ENCODE measurements at regions not wholly inside any gene's neighbourhood (a gene's known extent, or its start where the extent isn't known, plus 50 kb on each side); places are given as distances from the start of the nearest gene placed in this dataset.

DNA sequence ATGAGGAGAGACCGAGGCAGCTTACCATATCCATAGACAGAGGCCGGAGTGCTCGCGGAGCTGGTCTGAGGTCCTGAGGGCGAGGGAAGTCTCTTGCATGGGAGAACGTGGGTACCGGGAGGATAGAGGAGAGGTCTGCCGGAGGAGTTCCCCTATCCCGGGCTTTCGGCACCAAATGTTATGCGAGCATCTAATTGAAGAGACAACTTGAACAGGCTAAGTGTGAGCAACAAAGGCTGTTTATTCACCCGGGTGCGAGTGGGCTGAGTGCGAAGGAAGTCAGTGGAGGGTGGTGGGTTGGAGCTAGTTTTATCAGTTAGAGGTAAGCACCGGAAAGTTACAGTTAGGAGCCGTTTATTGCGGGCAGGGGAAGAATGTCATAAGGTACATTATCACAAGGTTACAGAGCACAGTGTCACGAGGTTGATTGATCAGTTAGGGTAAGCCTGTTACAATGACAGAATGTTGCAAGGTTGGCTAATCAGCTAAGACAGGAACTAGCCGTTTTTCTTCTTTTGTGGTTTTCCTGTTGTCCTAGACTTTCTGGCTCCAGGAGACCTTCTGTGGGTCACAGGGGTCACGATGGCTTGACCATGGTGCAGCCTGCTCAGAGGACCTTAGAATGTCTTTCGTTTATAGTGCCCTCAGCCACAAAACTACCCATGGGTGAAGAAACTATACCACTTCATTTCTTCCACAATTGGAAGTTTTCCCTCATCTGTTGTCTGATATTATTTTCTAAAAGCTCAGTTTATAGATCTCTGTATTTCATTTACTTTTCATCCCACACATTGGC lies 746.0 kb upstream of the ADGRB3 start (continued):
- TF ChIP-seq, protein P1, sequence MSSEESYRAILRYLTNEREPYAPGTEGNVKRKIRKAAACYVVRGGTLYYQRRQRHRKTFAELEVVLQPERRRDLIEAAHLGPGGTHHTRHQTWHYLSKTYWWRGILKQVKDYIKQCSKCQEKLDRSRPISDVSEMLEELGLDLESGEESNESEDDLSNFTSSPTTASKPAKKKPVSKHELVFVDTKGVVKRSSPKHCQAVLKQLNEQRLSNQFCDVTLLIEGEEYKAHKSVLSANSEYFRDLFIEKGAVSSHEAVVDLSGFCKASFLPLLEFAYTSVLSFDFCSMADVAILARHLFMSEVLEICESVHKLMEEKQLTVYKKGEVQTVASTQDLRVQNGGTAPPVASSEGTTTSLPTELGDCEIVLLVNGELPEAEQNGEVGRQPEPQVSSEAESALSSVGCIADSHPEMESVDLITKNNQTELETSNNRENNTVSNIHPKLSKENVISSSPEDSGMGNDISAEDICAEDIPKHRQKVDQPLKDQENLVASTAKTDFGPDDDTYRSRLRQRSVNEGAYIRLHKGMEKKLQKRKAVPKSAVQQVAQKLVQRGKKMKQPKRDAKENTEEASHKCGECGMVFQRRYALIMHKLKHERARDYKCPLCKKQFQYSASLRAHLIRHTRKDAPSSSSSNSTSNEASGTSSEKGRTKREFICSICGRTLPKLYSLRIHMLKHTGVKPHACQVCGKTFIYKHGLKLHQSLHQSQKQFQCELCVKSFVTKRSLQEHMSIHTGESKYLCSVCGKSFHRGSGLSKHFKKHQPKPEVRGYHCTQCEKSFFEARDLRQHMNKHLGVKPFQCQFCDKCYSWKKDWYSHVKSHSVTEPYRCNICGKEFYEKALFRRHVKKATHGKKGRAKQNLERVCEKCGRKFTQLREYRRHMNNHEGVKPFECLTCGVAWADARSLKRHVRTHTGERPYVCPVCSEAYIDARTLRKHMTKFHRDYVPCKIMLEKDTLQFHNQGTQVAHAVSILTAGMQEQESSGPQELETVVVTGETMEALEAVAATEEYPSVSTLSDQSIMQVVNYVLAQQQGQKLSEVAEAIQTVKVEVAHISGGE (CRISPR knock-in tag; IDR thresholded peaks at IDR 0.05), result peak in 1 of 3 experiments; percentile 62; a peak in 2 of 6 replicates
- TF ChIP-seq, protein P2, sequence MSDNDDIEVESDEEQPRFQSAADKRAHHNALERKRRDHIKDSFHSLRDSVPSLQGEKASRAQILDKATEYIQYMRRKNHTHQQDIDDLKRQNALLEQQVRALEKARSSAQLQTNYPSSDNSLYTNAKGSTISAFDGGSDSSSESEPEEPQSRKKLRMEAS (CRISPR knock-in tag; IDR thresholded peaks at IDR 0.05), result peak; percentile 38; the same call in 1 of the 2 replicates
- TF ChIP-seq ZEB2 (IDR thresholded peaks at IDR 0.05) (peak; percentile 97), ZNF561 (CRISPR knock-in tag; conservative IDR thresholded peaks at IDR 0.05) (no peak), BCOR (IDR thresholded peaks at IDR 0.05) (peak; percentile 74), TBP (optimal IDR thresholded peaks at IDR 0.05; ENCODE audit: low read depth, low read length) (peak; percentile 89), FOXK1 (CRISPR knock-in tag; IDR thresholded peaks at IDR 0.05; ENCODE audit: borderline replicate concordance) (peak; percentile 93; the same call in 1 of the 2 replicates), NCOA1 (IDR thresholded peaks at IDR 0.05; ENCODE audit: low read depth) (peak; percentile 99), ZNF282 (CRISPR knock-in tag; IDR thresholded peaks at IDR 0.05) (no peak), POLR3G (IDR thresholded peaks at IDR 0.05; ENCODE audit: extremely low read depth, insufficient read length, insufficient replicate concordance) (no peak), ZNF134 (CRISPR knock-in tag; conservative IDR thresholded peaks at IDR 0.05) (no peak), CXXC5 (CRISPR knock-in tag; IDR thresholded peaks at IDR 0.05) (peak; percentile 78), KAT8 (IDR thresholded peaks at IDR 0.05; ENCODE audit: low read depth) (no peak)
- TF ChIP-seq, protein P3, sequence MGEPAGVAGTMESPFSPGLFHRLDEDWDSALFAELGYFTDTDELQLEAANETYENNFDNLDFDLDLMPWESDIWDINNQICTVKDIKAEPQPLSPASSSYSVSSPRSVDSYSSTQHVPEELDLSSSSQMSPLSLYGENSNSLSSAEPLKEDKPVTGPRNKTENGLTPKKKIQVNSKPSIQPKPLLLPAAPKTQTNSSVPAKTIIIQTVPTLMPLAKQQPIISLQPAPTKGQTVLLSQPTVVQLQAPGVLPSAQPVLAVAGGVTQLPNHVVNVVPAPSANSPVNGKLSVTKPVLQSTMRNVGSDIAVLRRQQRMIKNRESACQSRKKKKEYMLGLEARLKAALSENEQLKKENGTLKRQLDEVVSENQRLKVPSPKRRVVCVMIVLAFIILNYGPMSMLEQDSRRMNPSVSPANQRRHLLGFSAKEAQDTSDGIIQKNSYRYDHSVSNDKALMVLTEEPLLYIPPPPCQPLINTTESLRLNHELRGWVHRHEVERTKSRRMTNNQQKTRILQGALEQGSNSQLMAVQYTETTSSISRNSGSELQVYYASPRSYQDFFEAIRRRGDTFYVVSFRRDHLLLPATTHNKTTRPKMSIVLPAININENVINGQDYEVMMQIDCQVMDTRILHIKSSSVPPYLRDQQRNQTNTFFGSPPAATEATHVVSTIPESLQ (CRISPR knock-in tag; IDR thresholded peaks at IDR 0.05), result no peak
- TF ChIP-seq, protein P4, sequence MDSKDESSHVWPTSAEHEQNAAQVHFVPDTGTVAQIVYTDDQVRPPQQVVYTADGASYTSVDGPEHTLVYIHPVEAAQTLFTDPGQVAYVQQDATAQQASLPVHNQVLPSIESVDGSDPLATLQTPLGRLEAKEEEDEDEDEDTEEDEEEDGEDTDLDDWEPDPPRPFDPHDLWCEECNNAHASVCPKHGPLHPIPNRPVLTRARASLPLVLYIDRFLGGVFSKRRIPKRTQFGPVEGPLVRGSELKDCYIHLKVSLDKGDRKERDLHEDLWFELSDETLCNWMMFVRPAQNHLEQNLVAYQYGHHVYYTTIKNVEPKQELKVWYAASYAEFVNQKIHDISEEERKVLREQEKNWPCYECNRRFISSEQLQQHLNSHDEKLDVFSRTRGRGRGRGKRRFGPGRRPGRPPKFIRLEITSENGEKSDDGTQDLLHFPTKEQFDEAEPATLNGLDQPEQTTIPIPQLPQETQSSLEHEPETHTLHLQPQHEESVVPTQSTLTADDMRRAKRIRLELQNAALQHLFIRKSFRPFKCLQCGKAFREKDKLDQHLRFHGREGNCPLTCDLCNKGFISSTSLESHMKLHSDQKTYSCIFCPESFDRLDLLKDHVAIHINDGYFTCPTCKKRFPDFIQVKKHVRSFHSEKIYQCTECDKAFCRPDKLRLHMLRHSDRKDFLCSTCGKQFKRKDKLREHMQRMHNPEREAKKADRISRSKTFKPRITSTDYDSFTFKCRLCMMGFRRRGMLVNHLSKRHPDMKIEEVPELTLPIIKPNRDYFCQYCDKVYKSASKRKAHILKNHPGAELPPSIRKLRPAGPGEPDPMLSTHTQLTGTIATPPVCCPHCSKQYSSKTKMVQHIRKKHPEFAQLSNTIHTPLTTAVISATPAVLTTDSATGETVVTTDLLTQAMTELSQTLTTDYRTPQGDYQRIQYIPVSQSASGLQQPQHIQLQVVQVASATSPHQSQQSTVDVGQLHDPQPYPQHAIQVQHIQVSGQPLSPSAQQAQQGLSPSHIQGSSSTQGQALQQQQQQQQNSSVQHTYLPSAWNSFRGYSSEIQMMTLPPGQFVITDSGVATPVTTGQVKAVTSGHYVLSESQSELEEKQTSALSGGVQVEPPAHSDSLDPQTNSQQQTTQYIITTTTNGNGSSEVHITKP (IDR thresholded peaks at IDR 0.05; ENCODE audit: partially characterized antibody), result peak; percentile 44
- TF ChIP-seq, protein P5, sequence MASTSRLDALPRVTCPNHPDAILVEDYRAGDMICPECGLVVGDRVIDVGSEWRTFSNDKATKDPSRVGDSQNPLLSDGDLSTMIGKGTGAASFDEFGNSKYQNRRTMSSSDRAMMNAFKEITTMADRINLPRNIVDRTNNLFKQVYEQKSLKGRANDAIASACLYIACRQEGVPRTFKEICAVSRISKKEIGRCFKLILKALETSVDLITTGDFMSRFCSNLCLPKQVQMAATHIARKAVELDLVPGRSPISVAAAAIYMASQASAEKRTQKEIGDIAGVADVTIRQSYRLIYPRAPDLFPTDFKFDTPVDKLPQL (IDR thresholded peaks at IDR 0.05; ENCODE audit: extremely low read depth, insufficient read length), result peak; percentile 76

Data from K562 (cell line).